ENCODE measurements at regions not wholly inside any gene's neighbourhood (a gene's known extent, or its start where the extent isn't known, plus 50 kb on each side); places are given as distances from the start of the nearest gene placed in this dataset.
A peak's percentile ranks its signal among the peaks of the same experiment; 100 is the strongest.

DNA sequence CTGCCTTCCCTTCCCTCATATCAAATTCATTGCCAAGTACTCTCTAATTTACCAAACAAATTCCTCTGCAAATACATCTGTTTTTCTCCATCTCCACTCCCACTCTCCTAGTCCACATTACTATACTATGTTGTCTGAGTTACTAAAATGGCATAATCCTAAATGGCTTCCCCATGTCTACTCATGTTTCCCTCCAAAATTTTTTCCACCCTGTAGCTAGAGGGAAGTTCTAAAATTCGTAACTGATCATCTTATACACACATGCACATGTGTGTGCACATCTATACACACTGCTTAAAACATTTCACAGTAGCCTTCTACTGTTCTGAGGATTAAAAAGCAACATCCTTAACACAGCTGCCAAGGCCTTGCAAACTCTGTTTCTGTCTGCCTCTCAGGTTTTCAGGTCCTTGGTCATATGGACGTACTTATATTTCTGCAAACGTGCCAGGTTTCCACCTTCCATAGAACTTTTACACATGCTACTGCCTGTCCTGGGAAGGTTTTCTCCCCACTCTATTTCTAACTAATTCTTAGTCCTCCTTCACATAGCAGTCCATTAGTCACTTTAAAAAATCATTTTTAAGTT lies 140.6 kb downstream of the LURAP1L start:
- H3K4me3 ChIP-seq, result no peak overlapping the region
- peaks cover 2% of the 10 kb centered on the region for H3K27me3 Mint-ChIP-seq (ENCODE audit: insufficient read depth, low read depth, poor library complexity)
- no peaks in the 10 kb centered on the region for H3K27me3 ChIP-seq (ENCODE audit: insufficient read depth)
- no peak for DNase-seq (ENCODE audit: low spot score)
- peaks cover 13% of the 10 kb centered on the region; the same call in 2 of the 3 replicates for H3K4me1 Mint-ChIP-seq
- no peaks in the 10 kb centered on the region for H3K36me3 ChIP-seq (ENCODE audit: insufficient read depth)
- no peaks in the 10 kb centered on the region for H3K36me3 Mint-ChIP-seq (ENCODE audit: low read depth)
- no peak overlapping the region for H3K27ac Mint-ChIP-seq
- H3K9me2 ChIP-seq (ENCODE audit: insufficient read depth), result no peaks in the 10 kb centered on the region
- H3K4me1 ChIP-seq (ENCODE audit: insufficient read depth), result no peaks in the 10 kb centered on the region
- no peaks in the 10 kb centered on the region for H3K9me3 Mint-ChIP-seq
- H3K79me2 ChIP-seq (replicated peaks; ENCODE audit: insufficient read depth), result no peaks in the 10 kb centered on the region
- H4K20me1 ChIP-seq (replicated peaks; ENCODE audit: insufficient read depth), result no peaks in the 10 kb centered on the region
- no peak overlapping the region for H2AFZ ChIP-seq
- ATAC-seq, result no peak
- H3K4me2 ChIP-seq, result no peak overlapping the region
- TF ChIP-seq JUNB (IDR thresholded peaks at IDR 0.05; ENCODE audit: unreplicated experiment), result no peak
- no peak overlapping the region for H3K27ac ChIP-seq (ENCODE audit: low read depth)
- no peaks in the 10 kb centered on the region for H3F3A ChIP-seq (replicated peaks; ENCODE audit: low read depth)
- no peak overlapping the region for H3K4me3 Mint-ChIP-seq

DNA sequence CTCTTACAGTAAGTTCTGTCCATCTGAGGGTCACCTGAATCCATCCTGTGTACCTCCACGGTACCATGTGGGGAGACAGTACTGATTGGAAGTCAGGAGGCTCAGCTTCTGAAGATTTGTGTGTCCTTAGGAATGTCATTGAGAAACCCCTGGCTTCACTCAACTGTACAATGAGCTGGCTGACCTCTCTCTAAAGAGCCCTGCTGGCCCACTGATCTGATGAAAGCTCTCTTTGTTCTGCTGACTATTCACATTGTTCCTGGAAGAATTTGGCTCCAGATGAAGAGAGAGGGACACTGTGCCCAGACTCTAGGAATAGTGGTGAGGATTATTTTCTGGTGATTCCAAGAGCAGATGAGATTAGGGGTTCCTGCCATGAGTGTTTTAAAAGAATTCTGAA lies 141.2 kb downstream of the LURAP1L start:
- Mint-ChIP-seq H3K9me3 (no peaks in the 10 kb centered on the region), H3K27ac (no peak overlapping the region; the same call in 1 of the 2 replicates), H3K4me1 (peaks cover 13% of the 10 kb centered on the region; the same call in 2 of the 3 replicates), H3K27me3 (ENCODE audit: insufficient read depth, low read depth, poor library complexity) (peaks cover 2% of the 10 kb centered on the region), H3K4me3 (no peak overlapping the region), H3K36me3 (ENCODE audit: low read depth) (no peaks in the 10 kb centered on the region)
- TF ChIP-seq, protein P1, sequence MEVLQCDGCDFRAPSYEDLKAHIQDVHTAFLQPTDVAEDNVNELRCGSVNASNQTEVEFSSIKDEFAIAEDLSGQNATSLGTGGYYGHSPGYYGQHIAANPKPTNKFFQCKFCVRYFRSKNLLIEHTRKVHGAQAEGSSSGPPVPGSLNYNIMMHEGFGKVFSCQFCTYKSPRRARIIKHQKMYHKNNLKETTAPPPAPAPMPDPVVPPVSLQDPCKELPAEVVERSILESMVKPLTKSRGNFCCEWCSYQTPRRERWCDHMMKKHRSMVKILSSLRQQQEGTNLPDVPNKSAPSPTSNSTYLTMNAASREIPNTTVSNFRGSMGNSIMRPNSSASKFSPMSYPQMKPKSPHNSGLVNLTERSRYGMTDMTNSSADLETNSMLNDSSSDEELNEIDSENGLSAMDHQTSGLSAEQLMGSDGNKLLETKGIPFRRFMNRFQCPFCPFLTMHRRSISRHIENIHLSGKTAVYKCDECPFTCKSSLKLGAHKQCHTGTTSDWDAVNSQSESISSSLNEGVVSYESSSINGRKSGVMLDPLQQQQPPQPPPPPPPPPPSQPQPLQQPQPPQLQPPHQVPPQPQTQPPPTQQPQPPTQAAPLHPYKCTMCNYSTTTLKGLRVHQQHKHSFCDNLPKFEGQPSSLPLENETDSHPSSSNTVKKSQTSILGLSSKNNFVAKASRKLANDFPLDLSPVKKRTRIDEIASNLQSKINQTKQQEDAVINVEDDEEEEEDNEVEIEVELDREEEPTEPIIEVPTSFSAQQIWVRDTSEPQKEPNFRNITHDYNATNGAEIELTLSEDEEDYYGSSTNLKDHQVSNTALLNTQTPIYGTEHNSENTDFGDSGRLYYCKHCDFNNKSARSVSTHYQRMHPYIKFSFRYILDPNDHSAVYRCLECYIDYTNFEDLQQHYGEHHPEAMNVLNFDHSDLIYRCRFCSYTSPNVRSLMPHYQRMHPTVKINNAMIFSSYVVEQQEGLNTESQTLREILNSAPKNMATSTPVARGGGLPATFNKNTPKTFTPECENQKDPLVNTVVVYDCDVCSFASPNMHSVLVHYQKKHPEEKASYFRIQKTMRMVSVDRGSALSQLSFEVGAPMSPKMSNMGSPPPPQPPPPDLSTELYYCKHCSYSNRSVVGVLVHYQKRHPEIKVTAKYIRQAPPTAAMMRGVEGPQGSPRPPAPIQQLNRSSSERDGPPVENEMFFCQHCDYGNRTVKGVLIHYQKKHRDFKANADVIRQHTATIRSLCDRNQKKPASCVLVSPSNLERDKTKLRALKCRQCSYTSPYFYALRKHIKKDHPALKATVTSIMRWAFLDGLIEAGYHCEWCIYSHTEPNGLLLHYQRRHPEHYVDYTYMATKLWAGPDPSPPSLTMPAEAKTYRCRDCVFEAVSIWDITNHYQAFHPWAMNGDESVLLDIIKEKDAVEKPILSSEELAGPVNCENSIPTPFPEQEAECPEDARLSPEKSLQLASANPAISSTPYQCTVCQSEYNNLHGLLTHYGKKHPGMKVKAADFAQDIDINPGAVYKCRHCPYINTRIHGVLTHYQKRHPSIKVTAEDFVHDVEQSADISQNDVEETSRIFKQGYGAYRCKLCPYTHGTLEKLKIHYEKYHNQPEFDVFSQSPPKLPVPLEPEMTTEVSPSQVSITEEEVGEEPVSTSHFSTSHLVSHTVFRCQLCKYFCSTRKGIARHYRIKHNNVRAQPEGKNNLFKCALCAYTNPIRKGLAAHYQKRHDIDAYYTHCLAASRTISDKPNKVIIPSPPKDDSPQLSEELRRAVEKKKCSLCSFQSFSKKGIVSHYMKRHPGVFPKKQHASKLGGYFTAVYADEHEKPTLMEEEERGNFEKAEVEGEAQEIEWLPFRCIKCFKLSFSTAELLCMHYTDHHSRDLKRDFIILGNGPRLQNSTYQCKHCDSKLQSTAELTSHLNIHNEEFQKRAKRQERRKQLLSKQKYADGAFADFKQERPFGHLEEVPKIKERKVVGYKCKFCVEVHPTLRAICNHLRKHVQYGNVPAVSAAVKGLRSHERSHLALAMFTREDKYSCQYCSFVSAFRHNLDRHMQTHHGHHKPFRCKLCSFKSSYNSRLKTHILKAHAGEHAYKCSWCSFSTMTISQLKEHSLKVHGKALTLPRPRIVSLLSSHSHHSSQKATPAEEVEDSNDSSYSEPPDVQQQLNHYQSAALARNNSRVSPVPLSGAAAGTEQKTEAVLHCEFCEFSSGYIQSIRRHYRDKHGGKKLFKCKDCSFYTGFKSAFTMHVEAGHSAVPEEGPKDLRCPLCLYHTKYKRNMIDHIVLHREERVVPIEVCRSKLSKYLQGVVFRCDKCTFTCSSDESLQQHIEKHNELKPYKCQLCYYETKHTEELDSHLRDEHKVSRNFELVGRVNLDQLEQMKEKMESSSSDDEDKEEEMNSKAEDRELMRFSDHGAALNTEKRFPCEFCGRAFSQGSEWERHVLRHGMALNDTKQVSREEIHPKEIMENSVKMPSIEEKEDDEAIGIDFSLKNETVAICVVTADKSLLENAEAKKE (CRISPR knock-in tag; IDR thresholded peaks at IDR 0.05), result peak; percentile 80
- TF ChIP-seq, protein P2, sequence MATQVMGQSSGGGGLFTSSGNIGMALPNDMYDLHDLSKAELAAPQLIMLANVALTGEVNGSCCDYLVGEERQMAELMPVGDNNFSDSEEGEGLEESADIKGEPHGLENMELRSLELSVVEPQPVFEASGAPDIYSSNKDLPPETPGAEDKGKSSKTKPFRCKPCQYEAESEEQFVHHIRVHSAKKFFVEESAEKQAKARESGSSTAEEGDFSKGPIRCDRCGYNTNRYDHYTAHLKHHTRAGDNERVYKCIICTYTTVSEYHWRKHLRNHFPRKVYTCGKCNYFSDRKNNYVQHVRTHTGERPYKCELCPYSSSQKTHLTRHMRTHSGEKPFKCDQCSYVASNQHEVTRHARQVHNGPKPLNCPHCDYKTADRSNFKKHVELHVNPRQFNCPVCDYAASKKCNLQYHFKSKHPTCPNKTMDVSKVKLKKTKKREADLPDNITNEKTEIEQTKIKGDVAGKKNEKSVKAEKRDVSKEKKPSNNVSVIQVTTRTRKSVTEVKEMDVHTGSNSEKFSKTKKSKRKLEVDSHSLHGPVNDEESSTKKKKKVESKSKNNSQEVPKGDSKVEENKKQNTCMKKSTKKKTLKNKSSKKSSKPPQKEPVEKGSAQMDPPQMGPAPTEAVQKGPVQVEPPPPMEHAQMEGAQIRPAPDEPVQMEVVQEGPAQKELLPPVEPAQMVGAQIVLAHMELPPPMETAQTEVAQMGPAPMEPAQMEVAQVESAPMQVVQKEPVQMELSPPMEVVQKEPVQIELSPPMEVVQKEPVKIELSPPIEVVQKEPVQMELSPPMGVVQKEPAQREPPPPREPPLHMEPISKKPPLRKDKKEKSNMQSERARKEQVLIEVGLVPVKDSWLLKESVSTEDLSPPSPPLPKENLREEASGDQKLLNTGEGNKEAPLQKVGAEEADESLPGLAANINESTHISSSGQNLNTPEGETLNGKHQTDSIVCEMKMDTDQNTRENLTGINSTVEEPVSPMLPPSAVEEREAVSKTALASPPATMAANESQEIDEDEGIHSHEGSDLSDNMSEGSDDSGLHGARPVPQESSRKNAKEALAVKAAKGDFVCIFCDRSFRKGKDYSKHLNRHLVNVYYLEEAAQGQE (IDR thresholded peaks at IDR 0.05; ENCODE audit: unreplicated experiment), result no peak
- no peaks in the 10 kb centered on the region for H3K4me1 ChIP-seq (ENCODE audit: insufficient read depth)
- peak; percentile 86 for ATAC-seq
- no peaks in the 10 kb centered on the region for H3K27me3 ChIP-seq (ENCODE audit: insufficient read depth)
- H3K9me2 ChIP-seq (ENCODE audit: insufficient read depth), result no peaks in the 10 kb centered on the region
- H3K4me2 ChIP-seq, result no peak overlapping the region
- H3K79me2 ChIP-seq (replicated peaks; ENCODE audit: insufficient read depth), result no peaks in the 10 kb centered on the region
- peak; percentile 17 for DNase-seq (ENCODE audit: low spot score)
- no peaks in the 10 kb centered on the region for H3K36me3 ChIP-seq (ENCODE audit: insufficient read depth)
- no peak overlapping the region; the same call in 1 of the 2 replicates for H2AFZ ChIP-seq
- no peak overlapping the region for H3K4me3 ChIP-seq
- no peak overlapping the region for H3K27ac ChIP-seq (ENCODE audit: low read depth)
- no peaks in the 10 kb centered on the region for H4K20me1 ChIP-seq (replicated peaks; ENCODE audit: insufficient read depth)
- no peaks in the 10 kb centered on the region for H3F3A ChIP-seq (replicated peaks; ENCODE audit: low read depth)

All from GM23338 (cell line).